ENCODE measurements at regions not wholly inside any gene's neighbourhood (a gene's known extent, or its start where the extent isn't known, plus 50 kb on each side); places are given as distances from the start of the nearest gene placed in this dataset.

GRCh38 chr12:72766517-72766916 lies 494.3 kb downstream of the TRHDE start:
- no peak overlapping the region for H3K9ac ChIP-seq (ENCODE audit: low read length)
- no peaks in the 10 kb centered on the region for H3K79me2 ChIP-seq (ENCODE audit: insufficient read depth, low read length)
- no peaks in the 10 kb centered on the region for H3K4me1 ChIP-seq (ENCODE audit: insufficient read depth, low read length, severe bottlenecking)
- no peak overlapping the region for H3K27ac ChIP-seq (ENCODE audit: low read depth, low read length, poor library complexity, severe bottlenecking)
- H3K9me3 ChIP-seq (ENCODE audit: low read length): no peaks in the 10 kb centered on the region
- H3K4me2 ChIP-seq (ENCODE audit: low read length): no peak overlapping the region
- H3K4me3 ChIP-seq (ENCODE audit: low read depth, low read length, poor library complexity, severe bottlenecking): no peak overlapping the region
- TF ChIP-seq CTCF (IDR thresholded peaks at IDR 0.05; ENCODE audit: low read length) (no peak), EZH2 (IDR thresholded peaks at IDR 0.05; ENCODE audit: borderline replicate concordance, low read length) (no peak)
- H4K20me1 ChIP-seq (ENCODE audit: insufficient read depth, low read length): no peaks in the 10 kb centered on the region
- H2AFZ ChIP-seq (ENCODE audit: low read length): no peak overlapping the region
- no peaks in the 10 kb centered on the region for H3K27me3 ChIP-seq (ENCODE audit: insufficient read depth, low read length)
- H3K36me3 ChIP-seq (ENCODE audit: insufficient read depth, low read length): no peaks in the 10 kb centered on the region
- H3K9me2 ChIP-seq (ENCODE audit: low read depth, low read length): no peaks in the 10 kb centered on the region
- H3F3A ChIP-seq (ENCODE audit: insufficient read depth, low read length): no peaks in the 10 kb centered on the region

- TF ChIP-seq CTCF (IDR thresholded peaks at IDR 0.05; ENCODE audit: low read length) (no peak), EZH2 (IDR thresholded peaks at IDR 0.05; ENCODE audit: borderline replicate concordance, low read length) (no peak)
- H2AFZ ChIP-seq (ENCODE audit: low read length): no peak overlapping the region
These were observed 501.9 kb downstream of the TRHDE start for GRCh38 chr12:72774023-72774422.

GRCh38 chr12:72777806-72778205 lies 505.6 kb downstream of the TRHDE start:
- no peaks in the 10 kb centered on the region for H3K4me1 ChIP-seq (ENCODE audit: insufficient read depth, low read length, severe bottlenecking)
- H2AFZ ChIP-seq (ENCODE audit: low read length): no peak overlapping the region
- no peaks in the 10 kb centered on the region for H4K20me1 ChIP-seq (ENCODE audit: insufficient read depth, low read length)
- H3K27ac ChIP-seq (ENCODE audit: low read depth, low read length, poor library complexity, severe bottlenecking): no peak overlapping the region
- TF ChIP-seq CTCF (IDR thresholded peaks at IDR 0.05; ENCODE audit: low read length) (no peak), EZH2 (IDR thresholded peaks at IDR 0.05; ENCODE audit: borderline replicate concordance, low read length) (no peak)
- no peaks in the 10 kb centered on the region for H3K36me3 ChIP-seq (ENCODE audit: insufficient read depth, low read length)
- H3K27me3 ChIP-seq (ENCODE audit: insufficient read depth, low read length): no peaks in the 10 kb centered on the region
- no peaks in the 10 kb centered on the region for H3K79me2 ChIP-seq (ENCODE audit: insufficient read depth, low read length)
- H3K9me2 ChIP-seq (ENCODE audit: low read depth, low read length): no peaks in the 10 kb centered on the region
- no peak overlapping the region for H3K4me3 ChIP-seq (ENCODE audit: low read depth, low read length, poor library complexity, severe bottlenecking)
- H3K9me3 ChIP-seq (ENCODE audit: low read length): no peaks in the 10 kb centered on the region
- H3K9ac ChIP-seq (ENCODE audit: low read length): no peak overlapping the region
- no peak overlapping the region for H3K4me2 ChIP-seq (ENCODE audit: low read length)
- H3F3A ChIP-seq (ENCODE audit: insufficient read depth, low read length): no peaks in the 10 kb centered on the region

More at GRCh38 chr12:72774023-72774422, 501.9 kb downstream of the TRHDE start:
- H3K9me3 ChIP-seq (ENCODE audit: low read length): no peaks in the 10 kb centered on the region
- H3K36me3 ChIP-seq (ENCODE audit: insufficient read depth, low read length): no peaks in the 10 kb centered on the region
- no peak overlapping the region for H3K4me2 ChIP-seq (ENCODE audit: low read length)
- H3K27me3 ChIP-seq (ENCODE audit: insufficient read depth, low read length): no peaks in the 10 kb centered on the region
- no peak overlapping the region for H3K4me3 ChIP-seq (ENCODE audit: low read depth, low read length, poor library complexity, severe bottlenecking)
- H4K20me1 ChIP-seq (ENCODE audit: insufficient read depth, low read length): no peaks in the 10 kb centered on the region
- H3K27ac ChIP-seq (ENCODE audit: low read depth, low read length, poor library complexity, severe bottlenecking): no peak overlapping the region
- H3K9ac ChIP-seq (ENCODE audit: low read length): no peak overlapping the region
- no peaks in the 10 kb centered on the region for H3F3A ChIP-seq (ENCODE audit: insufficient read depth, low read length)
- no peaks in the 10 kb centered on the region for H3K79me2 ChIP-seq (ENCODE audit: insufficient read depth, low read length)
- H3K9me2 ChIP-seq (ENCODE audit: low read depth, low read length): no peaks in the 10 kb centered on the region
- H3K4me1 ChIP-seq (ENCODE audit: insufficient read depth, low read length, severe bottlenecking): no peaks in the 10 kb centered on the region

All from OCI-LY1 (cell line).